DMS53 treated with DMSO at 0.1 percent for 48 hours (cell line): ENCODE measurements at regions not wholly inside any gene's neighbourhood (a gene's known extent, or its start where the extent isn't known, plus 50 kb on each side); places are given as distances from the start of the nearest gene placed in this dataset.

Source experiments
- DNase-seq: peaks from one replicate; lab custom pipeline; 2025; ENCODE audit not compliant: unreplicated experiment; lab: John Stamatoyannopoulos, UW

- no peak for DNase-seq
Observed at GRCh38 chr4:43242606-43243005, 350.1 kb downstream of the GRXCR1 start.

GRCh38 chr4:43243433-43244116 is 351.1 kb downstream of the GRXCR1 start:
- DNase-seq, result no peak

- DNase-seq, result no peak
Observed at GRCh38 chr4:43244688-43245382, 352.3 kb downstream of the GRXCR1 start.

GRCh38 chr4:43251841-43252240 is 359.3 kb downstream of the GRXCR1 start:
- DNase-seq, result no peak

- no peak for DNase-seq
Observed at GRCh38 chr4:43253541-43253940, 361.0 kb downstream of the GRXCR1 start.

GRCh38 chr4:43264730-43265129 is 372.2 kb downstream of the GRXCR1 start:
- no peak for DNase-seq

GRCh38 chr4:43271946-43272345 is 379.4 kb downstream of the GRXCR1 start:
- no peak for DNase-seq

GRCh38 chr4:43274376-43274775 is 381.9 kb downstream of the GRXCR1 start:
- DNase-seq, result no peak

GRCh38 chr4:43275779-43276178 is 383.3 kb downstream of the GRXCR1 start:
- peak; percentile 24 for DNase-seq

- DNase-seq, result no peak
Observed at GRCh38 chr4:43276321-43276720, 383.8 kb downstream of the GRXCR1 start.

- no peak for DNase-seq
Observed at GRCh38 chr4:43277003-43277402, 384.5 kb downstream of the GRXCR1 start.

- DNase-seq, result no peak
Observed at GRCh38 chr4:43282534-43282933, 390.0 kb downstream of the GRXCR1 start.

- no peak for DNase-seq
Observed at GRCh38 chr4:43286137-43286536, 393.6 kb downstream of the GRXCR1 start.

GRCh38 chr4:43296946-43297528 is 404.5 kb downstream of the GRXCR1 start:
- no peak for DNase-seq

GRCh38 chr4:43316813-43317212 is 424.3 kb downstream of the GRXCR1 start:
- no peak for DNase-seq

- no peak for DNase-seq
Observed at GRCh38 chr4:43325220-43325967, 432.9 kb downstream of the GRXCR1 start.

- no peak for DNase-seq
Observed at GRCh38 chr4:43330288-43330687, 437.8 kb downstream of the GRXCR1 start.

- no peak for DNase-seq
Observed at GRCh38 chr4:43331226-43332051, 438.9 kb downstream of the GRXCR1 start.

- no peak for DNase-seq
Observed at GRCh38 chr4:43332052-43332425, 439.5 kb downstream of the GRXCR1 start.

GRCh38 chr4:43337707-43338106 is 445.2 kb downstream of the GRXCR1 start:
- DNase-seq, result no peak

GRCh38 chr4:43339435-43339834 is 446.9 kb downstream of the GRXCR1 start:
- no peak for DNase-seq
